ENCODE measurements at regions not wholly inside any gene's neighbourhood (a gene's known extent, or its start where the extent isn't known, plus 50 kb on each side); places are given as distances from the start of the nearest gene placed in this dataset.

GRCh38 chr4:130322439-130322838, 1226.5 kb downstream of the C4orf33 start:
- no peak for TF ChIP-seq CTCF (IDR thresholded peaks at IDR 0.05)
- no peaks in the 10 kb centered on the region for H3K4me1 ChIP-seq (ENCODE audit: insufficient read depth, low read length)
- ATAC-seq (ENCODE audit: poor library complexity) (no peak), DNase-seq (no peak)
- CTCF ChIA-PET, result no interaction called here
- H3K27ac ChIP-seq (ENCODE audit: low read depth in 1 of 2, low read length in 2 of 2), result no peak overlapping the region
- H3K27me3 ChIP-seq (ENCODE audit: control insufficient read depth in 1 of 2, insufficient read depth in 2 of 2, low read length in 2 of 2), result no peaks in the 10 kb centered on the region
- H3K4me3 ChIP-seq (ENCODE audit: low read length), result no peak overlapping the region
- H3K4me1 Mint-ChIP-seq (ENCODE audit: low read depth), result no peaks in the 10 kb centered on the region
- H3K36me3 Mint-ChIP-seq (ENCODE audit: low read depth), result no peaks in the 10 kb centered on the region
- H3K36me3 ChIP-seq (ENCODE audit: insufficient read depth, low read length), result no peaks in the 10 kb centered on the region
- peaks cover 5% of the 10 kb centered on the region for H3K9me3 Mint-ChIP-seq
- no peak overlapping the region for H3K4me3 Mint-ChIP-seq
- intact Hi-C loops (cut with DNase I, micrococcal nuclease), result no loop called here
- POLR2A ChIA-PET, result no interaction called here
- no peak overlapping the region for H3K27ac Mint-ChIP-seq
- no peaks in the 10 kb centered on the region for H3K27me3 Mint-ChIP-seq
- H3K9me3 ChIP-seq (ENCODE audit: control insufficient read depth in 1 of 2, insufficient read depth in 1 of 2, low read length in 2 of 2), result peaks cover 0 to 3% of the 10 kb centered on the region in 2 experiments

- no peak overlapping the region for H3K4me3 Mint-ChIP-seq
- DNase-seq (no peak), ATAC-seq (ENCODE audit: poor library complexity) (no peak)
- no peaks in the 10 kb centered on the region for H3K4me1 ChIP-seq (ENCODE audit: insufficient read depth, low read length)
- peaks cover 2% of the 10 kb centered on the region for H3K9me3 Mint-ChIP-seq
- H3K4me3 ChIP-seq (ENCODE audit: low read length), result no peak overlapping the region
- H3K36me3 ChIP-seq (ENCODE audit: insufficient read depth, low read length), result no peaks in the 10 kb centered on the region
- H3K4me1 Mint-ChIP-seq (ENCODE audit: low read depth), result no peaks in the 10 kb centered on the region
- no peaks in the 10 kb centered on the region for H3K27me3 ChIP-seq (ENCODE audit: control insufficient read depth in 1 of 2, insufficient read depth in 2 of 2, low read length in 2 of 2)
- H3K27ac ChIP-seq (ENCODE audit: low read depth in 1 of 2, low read length in 2 of 2), result no peak overlapping the region
- H3K36me3 Mint-ChIP-seq (ENCODE audit: low read depth), result no peaks in the 10 kb centered on the region
- intact Hi-C loops (cut with DNase I, micrococcal nuclease), result no loop called here
- no peak for TF ChIP-seq CTCF (IDR thresholded peaks at IDR 0.05)
- H3K27me3 Mint-ChIP-seq, result no peaks in the 10 kb centered on the region
- CTCF ChIA-PET, result no interaction called here
- peaks cover 0 to 3% of the 10 kb centered on the region in 2 experiments for H3K9me3 ChIP-seq (ENCODE audit: control insufficient read depth in 1 of 2, insufficient read depth in 1 of 2, low read length in 2 of 2)
- no peak overlapping the region for H3K27ac Mint-ChIP-seq
- POLR2A ChIA-PET, result no interaction called here
Measured at GRCh38 chr4:130329036-130329435, 1233.1 kb downstream of the C4orf33 start.

GRCh38 chr4:130333241-130333759, 1237.3 kb downstream of the C4orf33 start:
- Mint-ChIP-seq H3K36me3 (ENCODE audit: low read depth) (no peaks in the 10 kb centered on the region), H3K4me3 (no peak overlapping the region), H3K4me1 (ENCODE audit: low read depth) (no peaks in the 10 kb centered on the region), H3K9me3 (no peaks in the 10 kb centered on the region), H3K27ac (no peak overlapping the region), H3K27me3 (no peaks in the 10 kb centered on the region)
- ChIA-PET POLR2A (no interaction called here), CTCF (no interaction called here)
- Histone ChIP-seq H3K4me3 (ENCODE audit: low read length) (no peak overlapping the region), H3K27ac (ENCODE audit: low read depth in 1 of 2, low read length in 2 of 2) (no peak overlapping the region), H3K9me3 (ENCODE audit: control insufficient read depth in 1 of 2, insufficient read depth in 1 of 2, low read length in 2 of 2) (peaks cover 0 to 3% of the 10 kb centered on the region in 2 experiments), H3K36me3 (ENCODE audit: insufficient read depth, low read length) (no peaks in the 10 kb centered on the region), H3K27me3 (ENCODE audit: control insufficient read depth in 1 of 2, insufficient read depth in 2 of 2, low read length in 2 of 2) (no peaks in the 10 kb centered on the region), H3K4me1 (ENCODE audit: insufficient read depth, low read length) (no peaks in the 10 kb centered on the region)
- intact Hi-C loops (cut with DNase I, micrococcal nuclease), result no loop called here
- no peak for ATAC-seq (ENCODE audit: poor library complexity)
- no peak for DNase-seq
- TF ChIP-seq CTCF (IDR thresholded peaks at IDR 0.05), result no peak

Measured in CD4-positive, alpha-beta T cell (primary cell).